HepG2 (cell line): ENCODE measurements at regions not wholly inside any gene's neighbourhood (a gene's known extent, or its start where the extent isn't known, plus 50 kb on each side); places are given as distances from the start of the nearest gene placed in this dataset.

Experiments used
- BRD4 ChIP-seq: sonication (generic); formaldehyde crosslinking; IDR thresholded peaks from 2 replicates; pipeline ENCODE4 v1.4.0; 2020; ENCODE audit warnings: missing genetic modification reagents
- CHD4 ChIP-seq: fragments of 200-600 bp; sonication (generic); IDR thresholded peaks from 2 replicates; pipeline ENCODE4 v1.7.0; 2017; ENCODE audit warnings: mild to moderate bottlenecking, low read length, borderline replicate concordance
- CREM ChIP-seq, 2 experiments: sonication (generic) in 1 of 2; formaldehyde crosslinking in 1 of 2; IDR thresholded peaks; 2 replicates each; pipeline versions ENCODE4 v1.4.0 to v1.6.1; 2016 to 2020; ENCODE audit warnings: antibody characterized with exemption in 1 of 2, mild to moderate bottlenecking in 1 of 2, missing genetic modification reagents in 1 of 2
- DMTF1 ChIP-seq: sonication (generic); formaldehyde crosslinking; IDR thresholded peaks from 2 replicates; pipeline ENCODE4 v1.4.0; 2020; ENCODE audit warnings: mild to moderate bottlenecking, missing genetic modification reagents
- ELF3 ChIP-seq: IDR thresholded peaks from 2 replicates; pipeline ENCODE4 v1.6.1; 2016; ENCODE audit warnings: missing genetic modification reagents, missing compliant biosample characterization
- HNRNPL ChIP-seq: fragments of 200-400 bp; formaldehyde crosslinking; IDR thresholded peaks from 2 replicates; pipeline ENCODE4 v1.6.1; 2017; ENCODE audit warnings: mild to moderate bottlenecking, low read depth, low read length
- KDM5A ChIP-seq: fragments of 200-600 bp; sonication (generic); IDR thresholded peaks from 2 replicates; pipeline ENCODE4 v1.7.0; 2018; ENCODE audit warnings: antibody characterized with exemption, mild to moderate bottlenecking, low read length, borderline replicate concordance
- KDM6A ChIP-seq: IDR thresholded peaks from 2 replicates; pipeline ENCODE4 v1.6.1; 2016; ENCODE audit warnings: low read depth
- NFKBIZ ChIP-seq: IDR thresholded peaks from 2 replicates; pipeline ENCODE4 v1.6.1; 2018; ENCODE audit warnings: missing genetic modification reagents, missing compliant biosample characterization
- NPAS2 ChIP-seq: sonication (generic); formaldehyde crosslinking; IDR thresholded peaks from 2 replicates; pipeline ENCODE4 v1.8.0; 2022; ENCODE audit warnings: mild to moderate bottlenecking, missing genetic modification reagents, borderline replicate concordance
- NR2C2 ChIP-seq: sonication (generic); formaldehyde crosslinking; IDR thresholded peaks from 2 replicates; pipeline ENCODE4 v1.4.0; 2020; ENCODE audit warnings: missing genetic modification reagents, mild to moderate bottlenecking, moderate library complexity, borderline replicate concordance
- POGZ ChIP-seq: sonication (generic); formaldehyde crosslinking; IDR thresholded peaks from 2 replicates; pipeline ENCODE4 v1.4.0; 2020; ENCODE audit warnings: mild to moderate bottlenecking, missing genetic modification reagents
- RAD21 ChIP-seq: fragments of 450-650 bp; formaldehyde crosslinking; IDR thresholded peaks from 2 replicates; pipeline ENCODE4 v1.5.0; 2020; ENCODE audit warnings: mild to moderate bottlenecking
- RCOR2 ChIP-seq: IDR thresholded peaks from 2 replicates; pipeline ENCODE4 v1.6.1; 2016; ENCODE audit warnings: missing biosample characterization, missing genetic modification reagents
- RXRA ChIP-seq: sonication (generic); formaldehyde crosslinking; IDR thresholded peaks from 2 replicates; pipeline ENCODE4 v1.5.1; 2020; ENCODE audit warnings: missing genetic modification reagents
- THAP8 ChIP-seq: sonication (generic); formaldehyde crosslinking; IDR thresholded peaks from 2 replicates; pipeline ENCODE4 v1.5.1; 2020; ENCODE audit warnings: missing genetic modification reagents, mild to moderate bottlenecking, borderline replicate concordance
- USF2 ChIP-seq, 2 experiments: sonication (generic) in 1 of 2; formaldehyde crosslinking in 1 of 2; IDR thresholded peaks; 2 replicates each; pipeline versions ENCODE4 v1.5.1 to v1.6.1; 2011 to 2020; ENCODE audit warnings: borderline replicate concordance in 1 of 2, low read depth in 1 of 2, low read length in 1 of 2, mild to moderate bottlenecking in 1 of 2, missing genetic modification reagents in 1 of 2, moderate library complexity in 1 of 2
- YEATS4 ChIP-seq: sonication (generic); formaldehyde crosslinking; IDR thresholded peaks from 2 replicates; pipeline ENCODE4 v1.4.0; 2020; ENCODE audit warnings: missing genetic modification reagents, borderline replicate concordance
- ZFP36 ChIP-seq: fragments of 150-350 bp; IDR thresholded peaks from 2 replicates; pipeline ENCODE4 v1.6.1; 2018; ENCODE audit warnings: borderline replicate concordance, low read length, low read depth; ENCODE audit not compliant: partially characterized antibody
- ZNF460 ChIP-seq: sonication (generic); formaldehyde crosslinking; IDR thresholded peaks from 2 replicates; pipeline ENCODE4 v1.5.1; 2020; ENCODE audit warnings: missing genetic modification reagents, mild to moderate bottlenecking, borderline replicate concordance
- ZNF543 ChIP-seq: sonication (generic); formaldehyde crosslinking; IDR thresholded peaks from 2 replicates; pipeline ENCODE4 v1.4.0; 2020; ENCODE audit warnings: mild to moderate bottlenecking, missing genetic modification reagents
- ZNF616 ChIP-seq: sonication (generic); formaldehyde crosslinking; IDR thresholded peaks from 2 replicates; pipeline ENCODE4 v1.5.0; 2020; ENCODE audit warnings: low read depth, mild to moderate bottlenecking, missing genetic modification reagents
- ZNF703 ChIP-seq: sonication (generic); formaldehyde crosslinking; IDR thresholded peaks from 2 replicates; pipeline ENCODE4 v1.5.1; 2020; ENCODE audit warnings: missing genetic modification reagents, mild to moderate bottlenecking, moderate library complexity, borderline replicate concordance
- ZNF724P ChIP-seq: sonication (generic); formaldehyde crosslinking; IDR thresholded peaks from 2 replicates; pipeline ENCODE4 v1.8.0; 2022; ENCODE audit warnings: missing genetic modification reagents, borderline replicate concordance
- ZNF766 ChIP-seq: sonication (generic); formaldehyde crosslinking; IDR thresholded peaks from 2 replicates; pipeline ENCODE4 v1.5.0; 2020; ENCODE audit warnings: missing genetic modification reagents, borderline replicate concordance
- ZNF792 ChIP-seq: IDR thresholded peaks from 2 replicates; pipeline ENCODE4 v1.6.1; 2016
- ZSCAN9 ChIP-seq: IDR thresholded peaks from 2 replicates; pipeline ENCODE4 v1.6.1; 2016; ENCODE audit warnings: borderline replicate concordance

GRCh38 chr5:57102189-57102904 lies 71.5 kb upstream of the GPBP1 start (continued):
- TF ChIP-seq KDM6A (CRISPR knock-in tag) (no peak), CREM (IDR thresholded peaks at IDR 0.05) (peak; percentile 48), CREM (CRISPR knock-in tag; IDR thresholded peaks at IDR 0.05) (no peak), RAD21 (CRISPR knock-in tag) (no peak), THAP8 (CRISPR knock-in tag) (no peak), ZNF724P (CRISPR knock-in tag) (no peak), ZNF460 (CRISPR knock-in tag) (no peak), USF2 (IDR thresholded peaks at IDR 0.05; ENCODE audit: low read depth, low read length) (no peak), USF2 (CRISPR knock-in tag; IDR thresholded peaks at IDR 0.05; ENCODE audit: borderline replicate concordance) (no peak), ZNF703 (CRISPR knock-in tag) (no peak), RCOR2 (CRISPR knock-in tag) (peak; percentile 61; the same call in 1 of the 2 replicates), NR2C2 (no peak), CHD4 (peak; percentile 18; the same call in 1 of the 2 replicates), NFKBIZ (no peak), ZNF543 (CRISPR knock-in tag) (no peak), RXRA (CRISPR knock-in tag) (no peak; the same call in 1 of the 2 replicates), NPAS2 (CRISPR knock-in tag) (no peak), ZNF616 (CRISPR knock-in tag) (no peak), ZFP36 (no peak), ELF3 (peak; percentile 62; the same call in 1 of the 2 replicates), ZSCAN9 (CRISPR knock-in tag) (no peak), BRD4 (CRISPR knock-in tag) (no peak), POGZ (CRISPR knock-in tag) (peak; percentile 41; the same call in 1 of the 2 replicates), ZNF792 (CRISPR knock-in tag) (no peak), DMTF1 (CRISPR knock-in tag) (no peak), YEATS4 (no peak), HNRNPL (no peak), ZNF766 (CRISPR knock-in tag) (no peak), KDM5A (peak; percentile 21; the same call in 1 of the 2 replicates)
